ENCODE measurements at regions not wholly inside any gene's neighbourhood (a gene's known extent, or its start where the extent isn't known, plus 50 kb on each side); places are given as distances from the start of the nearest gene placed in this dataset.

DNA sequence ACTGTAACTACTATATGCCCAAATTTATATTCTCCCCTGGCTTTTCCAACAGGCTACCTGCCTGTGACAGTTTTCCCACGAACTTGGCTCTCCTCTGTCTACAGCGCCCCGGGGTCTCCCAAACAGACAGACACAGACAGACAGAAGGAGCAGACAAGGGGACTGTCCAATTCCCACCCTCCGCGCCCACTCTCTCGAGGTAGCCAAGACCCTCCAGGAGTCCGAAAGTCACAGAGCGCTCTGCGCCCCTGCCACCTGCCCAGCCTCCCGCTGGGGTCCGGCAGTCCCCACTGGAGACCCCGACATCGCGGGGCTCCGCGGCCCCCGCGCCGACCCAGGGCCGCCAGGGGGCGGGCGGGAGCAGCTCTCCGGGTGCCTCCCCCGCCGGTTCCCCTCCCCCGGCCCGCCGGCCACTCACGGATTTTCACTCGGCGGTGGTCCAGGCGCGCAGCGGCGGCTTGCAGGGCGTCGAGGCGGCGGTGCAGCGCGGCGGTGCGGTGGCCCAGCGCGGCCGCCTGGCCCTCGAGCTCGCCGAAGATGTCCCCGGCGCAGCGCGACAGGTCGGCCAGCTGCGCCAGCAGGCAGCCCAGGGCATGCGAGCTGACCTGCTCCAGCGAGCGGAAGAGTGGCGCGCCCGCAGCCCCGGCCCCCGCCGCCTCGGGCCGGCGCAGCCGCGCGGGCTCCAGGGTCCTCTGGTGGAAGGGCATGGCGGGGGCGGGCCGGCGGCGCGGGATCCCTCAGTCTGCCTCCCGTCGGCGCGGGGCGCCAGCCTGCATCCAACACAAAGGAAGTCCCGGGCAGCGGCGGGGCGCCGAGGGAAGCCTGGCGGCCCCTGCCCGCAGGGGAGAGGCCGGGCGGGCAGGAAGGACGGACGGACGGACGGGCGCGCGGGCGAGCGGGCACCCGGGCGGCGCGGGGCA lies 81.3 kb upstream of the CCDC28A start (continued):
- TF ChIP-seq, protein P1, sequence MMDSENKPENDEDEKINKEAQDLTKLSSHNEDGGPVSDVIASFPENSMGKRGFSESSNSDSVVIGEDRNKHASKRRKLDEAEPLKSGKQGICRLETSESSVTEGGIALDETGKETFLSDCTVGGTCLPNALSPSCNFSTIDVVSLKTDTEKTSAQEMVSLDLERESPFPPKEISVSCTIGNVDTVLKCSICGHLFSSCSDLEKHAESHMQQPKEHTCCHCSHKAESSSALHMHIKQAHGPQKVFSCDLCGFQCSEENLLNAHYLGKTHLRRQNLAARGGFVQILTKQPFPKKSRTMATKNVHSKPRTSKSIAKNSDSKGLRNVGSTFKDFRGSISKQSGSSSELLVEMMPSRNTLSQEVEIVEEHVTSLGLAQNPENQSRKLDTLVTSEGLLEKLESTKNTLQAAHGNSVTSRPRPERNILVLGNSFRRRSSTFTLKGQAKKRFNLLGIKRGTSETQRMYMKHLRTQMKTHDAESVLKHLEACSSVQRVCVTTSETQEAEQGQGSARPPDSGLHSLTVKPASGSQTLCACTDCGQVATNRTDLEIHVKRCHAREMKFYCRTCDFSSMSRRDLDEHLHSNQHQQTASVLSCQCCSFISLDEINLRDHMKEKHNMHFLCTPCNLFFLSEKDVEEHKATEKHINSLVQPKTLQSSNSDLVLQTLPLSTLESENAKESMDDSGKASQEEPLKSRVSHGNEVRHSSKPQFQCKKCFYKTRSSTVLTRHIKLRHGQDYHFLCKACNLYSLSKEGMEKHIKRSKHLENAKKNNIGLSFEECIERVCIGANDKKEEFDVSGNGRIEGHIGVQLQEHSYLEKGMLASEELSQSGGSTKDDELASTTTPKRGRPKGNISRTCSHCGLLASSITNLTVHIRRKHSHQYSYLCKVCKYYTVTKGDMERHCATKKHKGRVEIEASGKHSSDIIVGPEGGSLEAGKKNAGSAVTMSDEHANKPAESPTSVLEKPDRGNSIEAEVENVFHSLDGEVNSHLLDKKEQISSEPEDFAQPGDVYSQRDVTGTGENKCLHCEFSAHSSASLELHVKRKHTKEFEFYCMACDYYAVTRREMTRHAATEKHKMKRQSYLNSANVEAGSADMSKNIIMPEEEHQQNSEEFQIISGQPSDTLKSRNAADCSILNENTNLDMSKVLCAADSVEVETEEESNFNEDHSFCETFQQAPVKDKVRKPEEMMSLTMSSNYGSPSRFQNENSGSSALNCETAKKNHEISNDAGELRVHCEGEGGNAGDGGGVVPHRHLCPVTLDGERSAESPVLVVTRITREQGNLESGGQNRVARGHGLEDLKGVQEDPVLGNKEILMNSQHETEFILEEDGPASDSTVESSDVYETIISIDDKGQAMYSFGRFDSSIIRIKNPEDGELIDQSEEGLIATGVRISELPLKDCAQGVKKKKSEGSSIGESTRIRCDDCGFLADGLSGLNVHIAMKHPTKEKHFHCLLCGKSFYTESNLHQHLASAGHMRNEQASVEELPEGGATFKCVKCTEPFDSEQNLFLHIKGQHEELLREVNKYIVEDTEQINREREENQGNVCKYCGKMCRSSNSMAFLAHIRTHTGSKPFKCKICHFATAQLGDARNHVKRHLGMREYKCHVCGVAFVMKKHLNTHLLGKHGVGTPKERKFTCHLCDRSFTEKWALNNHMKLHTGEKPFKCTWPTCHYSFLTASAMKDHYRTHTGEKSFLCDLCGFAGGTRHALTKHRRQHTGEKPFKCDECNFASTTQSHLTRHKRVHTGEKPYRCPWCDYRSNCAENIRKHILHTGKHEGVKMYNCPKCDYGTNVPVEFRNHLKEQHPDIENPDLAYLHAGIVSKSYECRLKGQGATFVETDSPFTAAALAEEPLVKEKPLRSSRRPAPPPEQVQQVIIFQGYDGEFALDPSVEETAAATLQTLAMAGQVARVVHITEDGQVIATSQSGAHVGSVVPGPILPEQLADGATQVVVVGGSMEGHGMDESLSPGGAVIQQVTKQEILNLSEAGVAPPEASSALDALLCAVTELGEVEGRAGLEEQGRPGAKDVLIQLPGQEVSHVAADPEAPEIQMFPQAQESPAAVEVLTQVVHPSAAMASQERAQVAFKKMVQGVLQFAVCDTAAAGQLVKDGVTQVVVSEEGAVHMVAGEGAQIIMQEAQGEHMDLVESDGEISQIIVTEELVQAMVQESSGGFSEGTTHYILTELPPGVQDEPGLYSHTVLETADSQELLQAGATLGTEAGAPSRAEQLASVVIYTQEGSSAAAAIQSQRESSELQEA (CRISPR knock-in tag; IDR thresholded peaks at IDR 0.05; ENCODE audit: not compliant biosample characterization) = peak; percentile 78
- TF ChIP-seq SPEN (CRISPR knock-in tag; IDR thresholded peaks at IDR 0.05; ENCODE audit: low read depth) (0 out of 2 replicates have a peak, but pooled peaks have one; percentile 8), ZNF556 (CRISPR knock-in tag; IDR thresholded peaks at IDR 0.05; ENCODE audit: borderline replicate concordance) (peak; percentile 55; the same call in 1 of the 2 replicates), DMAP1 (CRISPR knock-in tag; IDR thresholded peaks at IDR 0.05) (0 out of 2 replicates have a peak, but pooled peaks have one; percentile 20), RAD21 (CRISPR knock-in tag; IDR thresholded peaks at IDR 0.05) (peak; percentile 83), ZNF773 (CRISPR knock-in tag; IDR thresholded peaks at IDR 0.05; ENCODE audit: borderline replicate concordance) (0 out of 2 replicates have a peak, but pooled peaks have one; percentile 2), ZNF563 (CRISPR knock-in tag; IDR thresholded peaks at IDR 0.05) (peak; percentile 91), RBFOX2 (IDR thresholded peaks at IDR 0.05; ENCODE audit: low read depth, low read length) (peak; percentile 66), RXRA (CRISPR knock-in tag; IDR thresholded peaks at IDR 0.05) (0 out of 2 replicates have a peak, but pooled peaks have one; percentile 2), ZNF761 (CRISPR knock-in tag; conservative IDR thresholded peaks at IDR 0.05) (0 out of 2 replicates have a peak, but pooled peaks have one; percentile 3), TMF1 (CRISPR knock-in tag; IDR thresholded peaks at IDR 0.05; ENCODE audit: low read depth) (peak; percentile 64; the same call in 1 of the 2 replicates), ZNF530 (CRISPR knock-in tag; IDR thresholded peaks at IDR 0.05; ENCODE audit: low read depth) (no peak), POGZ (CRISPR knock-in tag; IDR thresholded peaks at IDR 0.05) (peak; percentile 60), HNF4G (IDR thresholded peaks at IDR 0.05; ENCODE audit: borderline replicate concordance, low read depth, low read length) (peak; percentile 12; the same call in 1 of the 2 replicates), HNF4G (CRISPR knock-in tag; IDR thresholded peaks at IDR 0.05; ENCODE audit: borderline replicate concordance, low read depth) (no peak), BCL6 (CRISPR knock-in tag; IDR thresholded peaks at IDR 0.05) (0 out of 2 replicates have a peak, but pooled peaks have one; percentile 24), SSRP1 (CRISPR knock-in tag; IDR thresholded peaks at IDR 0.05) (no peak)
- TF ChIP-seq, protein P2, sequence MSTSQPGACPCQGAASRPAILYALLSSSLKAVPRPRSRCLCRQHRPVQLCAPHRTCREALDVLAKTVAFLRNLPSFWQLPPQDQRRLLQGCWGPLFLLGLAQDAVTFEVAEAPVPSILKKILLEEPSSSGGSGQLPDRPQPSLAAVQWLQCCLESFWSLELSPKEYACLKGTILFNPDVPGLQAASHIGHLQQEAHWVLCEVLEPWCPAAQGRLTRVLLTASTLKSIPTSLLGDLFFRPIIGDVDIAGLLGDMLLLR (CRISPR knock-in tag; IDR thresholded peaks at IDR 0.05) = peak; percentile 74; the same call in 1 of the 2 replicates
- TF ChIP-seq, protein P3, sequence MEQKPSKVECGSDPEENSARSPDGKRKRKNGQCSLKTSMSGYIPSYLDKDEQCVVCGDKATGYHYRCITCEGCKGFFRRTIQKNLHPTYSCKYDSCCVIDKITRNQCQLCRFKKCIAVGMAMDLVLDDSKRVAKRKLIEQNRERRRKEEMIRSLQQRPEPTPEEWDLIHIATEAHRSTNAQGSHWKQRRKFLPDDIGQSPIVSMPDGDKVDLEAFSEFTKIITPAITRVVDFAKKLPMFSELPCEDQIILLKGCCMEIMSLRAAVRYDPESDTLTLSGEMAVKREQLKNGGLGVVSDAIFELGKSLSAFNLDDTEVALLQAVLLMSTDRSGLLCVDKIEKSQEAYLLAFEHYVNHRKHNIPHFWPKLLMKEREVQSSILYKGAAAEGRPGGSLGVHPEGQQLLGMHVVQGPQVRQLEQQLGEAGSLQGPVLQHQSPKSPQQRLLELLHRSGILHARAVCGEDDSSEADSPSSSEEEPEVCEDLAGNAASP (CRISPR knock-in tag; IDR thresholded peaks at IDR 0.05; ENCODE audit: borderline replicate concordance) = no peak
